ENCODE measurements at regions not wholly inside any gene's neighbourhood (a gene's known extent, or its start where the extent isn't known, plus 50 kb on each side); places are given as distances from the start of the nearest gene placed in this dataset.
"Not testable (repeated sequence)": the region's sequence is repeated elsewhere in the genome, so short reads cannot be mapped to it uniquely, and the experiment has no call there.

DNA sequence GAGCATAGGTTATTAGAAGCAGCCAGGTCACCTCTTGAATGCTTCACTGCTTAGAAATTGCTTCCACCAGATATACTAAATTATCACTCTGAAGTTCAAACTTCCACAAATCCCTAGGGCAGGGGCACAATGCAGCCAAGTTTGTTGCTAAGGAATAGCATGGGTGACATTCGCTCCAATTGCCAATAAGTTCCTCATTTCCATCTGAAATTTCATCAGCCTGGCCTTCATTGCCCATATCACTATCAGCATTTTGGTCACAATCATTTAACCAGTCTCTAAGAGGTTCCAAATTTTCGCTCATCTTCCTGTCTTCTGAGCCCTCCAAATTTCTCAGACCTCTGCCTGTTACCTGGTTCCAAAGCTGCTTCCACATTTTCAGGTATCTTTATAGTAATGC lies 356.1 kb downstream of the DAD1 start:
- DNase-seq: no peak

DNA sequence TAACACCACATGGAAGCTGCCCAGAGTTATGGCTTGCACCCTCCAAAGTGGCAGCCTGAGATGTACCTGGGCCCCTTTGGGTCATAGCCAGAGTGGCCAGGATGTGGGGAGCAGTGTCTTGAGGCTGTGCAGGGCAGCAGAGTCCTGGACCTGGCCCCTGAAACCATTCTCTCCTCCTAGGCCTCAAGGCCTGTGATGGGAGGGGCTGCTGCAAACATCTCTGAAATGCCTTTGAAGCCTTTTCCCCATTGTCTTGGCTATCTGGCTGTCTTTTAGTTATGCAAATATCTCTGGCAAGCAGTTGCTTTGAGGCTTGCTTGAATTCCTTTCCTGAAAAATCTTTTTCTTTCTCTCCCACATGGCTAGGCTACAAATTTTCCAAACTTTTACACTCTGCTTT lies 356.5 kb downstream of the DAD1 start:
- DNase-seq: no peak

DNA sequence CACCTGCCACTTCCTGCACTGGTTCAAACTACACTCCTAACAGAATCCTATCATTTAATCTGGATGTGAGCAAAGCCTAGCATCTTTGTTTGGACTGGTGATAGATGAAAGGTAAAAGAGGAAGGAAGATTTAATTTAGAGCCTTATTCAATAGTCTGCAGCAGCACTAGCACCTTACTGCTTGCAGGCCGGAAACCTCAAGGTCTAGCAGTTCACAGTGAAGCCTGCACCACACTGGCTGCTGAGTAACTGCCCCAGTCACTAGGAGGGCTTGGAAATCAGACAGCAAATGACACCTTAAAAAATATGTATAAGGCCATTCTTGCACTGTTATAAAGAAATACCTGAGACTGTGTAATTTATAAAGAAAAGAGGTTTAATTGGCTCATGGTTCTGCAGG lies 358.0 kb downstream of the DAD1 start:
- no peak for DNase-seq

DNA sequence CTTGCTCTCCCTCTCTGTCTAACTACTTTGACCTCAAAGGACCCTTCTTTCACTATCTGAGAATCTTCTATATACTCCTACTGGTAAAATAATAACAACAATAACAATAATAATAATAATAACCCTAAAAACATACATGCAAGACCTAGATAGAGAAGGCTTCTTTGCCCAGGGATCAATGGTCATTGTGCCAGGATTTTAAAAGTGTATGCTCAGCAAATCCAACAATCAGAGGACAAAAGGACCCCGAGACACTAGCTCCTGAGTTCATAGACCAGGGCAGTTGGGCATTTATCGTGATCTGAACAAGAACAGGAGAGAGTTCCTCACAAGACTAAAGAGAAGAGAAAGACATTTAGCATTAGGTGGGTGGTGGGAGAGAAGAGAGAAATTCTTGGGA lies 358.5 kb downstream of the DAD1 start:
- no peak for DNase-seq

DNA sequence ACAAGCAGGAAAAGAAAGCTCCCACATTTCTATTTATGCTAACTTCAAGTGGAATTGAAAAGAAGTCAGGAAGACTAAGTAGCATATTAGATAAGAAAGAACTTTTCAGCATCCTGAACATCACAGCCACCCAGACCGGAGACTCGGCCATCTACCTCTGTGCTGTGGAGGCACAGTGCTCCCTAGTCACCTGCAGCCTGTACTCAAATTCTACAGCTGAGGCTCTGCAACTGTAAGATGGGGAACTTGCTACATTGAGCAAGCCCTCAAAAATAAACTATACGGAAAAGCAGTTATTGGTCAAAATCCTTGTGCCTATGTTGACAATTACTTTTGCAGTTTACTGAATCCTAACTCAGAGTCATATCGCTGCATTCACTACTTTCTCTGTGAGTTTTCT lies 361.9 kb downstream of the DAD1 start:
- no peak for DNase-seq

DNA sequence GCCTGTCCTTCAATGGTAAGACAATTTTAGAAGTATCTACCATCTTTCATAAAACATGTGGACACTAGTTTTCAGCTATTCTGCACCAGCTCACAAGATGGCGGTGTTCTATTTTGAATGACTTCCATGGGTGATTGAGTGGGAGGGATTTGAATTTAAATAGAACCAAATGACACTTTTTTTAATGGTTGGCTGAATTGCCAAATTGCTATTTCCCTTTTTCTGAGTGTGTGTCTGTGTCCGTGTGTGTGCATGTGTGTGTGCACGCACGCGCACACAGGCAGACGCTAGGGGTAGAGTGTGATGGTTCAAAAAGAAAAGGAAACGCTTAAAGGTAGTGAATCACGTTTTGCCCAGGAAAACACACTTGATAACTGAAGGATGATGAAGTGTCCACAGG lies 362.6 kb downstream of the DAD1 start:
- no peak for DNase-seq

DNA sequence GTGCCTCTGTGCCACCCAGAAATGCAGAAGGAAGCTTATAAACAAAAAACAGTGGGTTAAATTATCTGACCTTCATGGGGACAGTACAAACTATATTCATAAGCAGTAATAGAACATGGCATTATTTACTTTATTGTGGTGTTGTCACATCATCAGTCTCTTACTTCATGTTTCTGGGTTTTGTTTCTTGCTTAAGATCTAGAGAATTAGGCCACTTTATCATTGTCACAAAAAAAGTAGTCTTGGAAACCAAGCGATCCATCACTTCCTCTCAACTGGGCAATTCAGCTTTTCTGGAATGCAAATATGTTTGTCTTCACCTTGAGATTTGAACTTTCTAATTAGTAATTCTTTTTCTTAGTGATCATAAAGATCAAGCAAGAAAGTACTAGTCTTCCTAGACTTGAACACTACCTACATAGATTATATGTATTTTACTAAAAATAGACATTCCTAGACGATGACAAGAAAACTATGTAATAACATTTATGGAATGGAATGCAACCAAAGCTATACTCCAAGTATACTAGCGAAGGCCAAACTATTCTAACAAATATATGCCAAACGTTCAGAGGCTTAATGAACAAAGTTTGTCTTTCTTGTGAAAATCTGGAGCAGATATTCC lies 363.4 kb downstream of the DAD1 start:
- no peak for DNase-seq

DNA sequence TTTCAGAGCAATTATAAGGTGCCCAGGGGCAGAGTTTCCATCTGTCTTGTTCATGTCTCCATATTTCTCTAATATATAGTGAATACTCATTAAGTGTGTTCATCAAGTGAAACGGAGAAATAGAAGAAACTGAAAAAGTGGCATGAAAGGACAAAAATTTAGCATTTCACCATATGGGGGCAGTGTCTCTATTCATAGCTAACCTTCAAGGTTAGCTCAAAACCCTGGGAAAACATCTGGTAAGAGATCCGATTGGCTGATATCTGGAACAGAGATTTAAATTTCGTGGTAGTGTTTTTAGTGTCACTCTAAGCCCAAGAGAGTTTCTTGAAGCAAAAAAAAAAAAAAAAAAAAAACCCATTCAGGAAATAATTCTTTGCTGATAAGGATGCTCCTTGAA lies 367.5 kb downstream of the DAD1 start:
- DNase-seq: no peak

DNA sequence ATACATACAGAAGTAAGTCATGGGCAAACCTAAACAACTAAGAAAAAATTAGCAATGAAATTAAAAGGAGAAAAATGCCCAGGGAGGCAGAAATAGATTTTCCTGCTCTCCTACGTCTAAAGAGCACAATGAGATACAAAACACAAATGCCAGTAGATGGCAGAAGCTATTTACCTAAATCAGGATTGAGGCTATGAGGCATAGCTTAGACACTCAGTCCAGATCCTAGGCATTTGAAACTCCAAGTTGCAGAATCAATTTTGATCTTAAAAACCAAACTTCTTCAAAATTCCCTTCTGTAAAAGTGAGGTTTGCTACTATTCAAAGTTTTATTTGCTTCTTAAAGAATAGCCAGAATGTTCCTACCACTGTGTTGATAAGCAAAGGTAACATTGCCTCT lies 368.6 kb downstream of the DAD1 start:
- DNase-seq: no peak

DNA sequence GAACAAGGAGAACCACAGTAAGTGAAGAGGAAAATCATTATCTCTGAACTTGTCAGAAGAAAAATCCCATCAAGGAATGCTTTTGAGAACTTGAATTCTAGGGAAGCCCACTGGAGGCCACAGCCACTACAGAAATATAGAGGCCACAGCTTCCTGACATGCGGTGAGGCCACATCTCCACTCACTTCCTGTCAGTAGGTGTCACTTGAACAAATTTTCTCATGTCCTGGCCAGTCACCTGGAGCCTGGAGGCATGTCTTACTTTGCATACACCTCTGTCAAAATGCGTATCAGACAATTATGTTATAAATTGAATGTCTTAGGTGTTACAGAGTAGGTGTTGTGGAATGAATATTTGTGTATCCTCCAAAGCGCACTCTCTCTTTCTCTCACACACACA lies 370.3 kb downstream of the DAD1 start:
- no peak for DNase-seq

DNA sequence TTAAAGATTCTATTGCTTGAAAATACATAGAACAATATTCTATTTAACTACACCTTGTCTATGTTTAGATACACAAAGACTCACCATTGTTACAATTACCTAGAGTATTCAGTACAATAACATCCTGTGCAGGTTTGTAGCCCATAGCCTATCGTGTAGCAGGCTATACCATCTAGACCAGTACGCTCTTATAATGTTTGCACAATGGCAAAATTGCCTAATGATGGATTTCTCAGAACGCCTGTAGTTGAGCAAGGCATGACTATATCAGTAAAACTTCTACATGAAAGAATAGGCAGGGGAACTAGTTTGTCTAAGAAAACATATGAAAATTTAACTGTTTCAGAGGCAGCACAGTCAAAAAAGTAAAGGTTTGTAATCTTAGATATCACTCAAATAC lies 375.9 kb downstream of the DAD1 start:
- no peak for DNase-seq

DNA sequence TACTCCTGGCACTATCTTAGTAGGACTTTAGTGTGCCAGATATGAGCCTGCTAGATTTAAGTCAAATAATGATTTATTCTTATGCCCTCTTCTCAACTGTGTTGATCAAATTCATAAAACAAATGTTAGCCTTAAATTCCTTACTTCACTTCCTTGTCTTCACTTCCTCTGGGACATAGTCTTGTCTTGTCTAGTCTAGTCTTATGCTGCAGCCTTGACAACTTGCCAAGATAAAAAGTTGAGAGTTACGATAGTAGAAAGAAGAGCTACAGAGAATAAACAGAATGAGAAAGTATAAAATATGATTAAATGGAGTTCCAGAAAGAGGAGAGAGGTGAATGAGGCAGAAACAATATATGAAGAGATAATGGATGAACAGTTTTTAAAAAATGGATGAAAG lies 378.1 kb downstream of the DAD1 start:
- no peak for DNase-seq

DNA sequence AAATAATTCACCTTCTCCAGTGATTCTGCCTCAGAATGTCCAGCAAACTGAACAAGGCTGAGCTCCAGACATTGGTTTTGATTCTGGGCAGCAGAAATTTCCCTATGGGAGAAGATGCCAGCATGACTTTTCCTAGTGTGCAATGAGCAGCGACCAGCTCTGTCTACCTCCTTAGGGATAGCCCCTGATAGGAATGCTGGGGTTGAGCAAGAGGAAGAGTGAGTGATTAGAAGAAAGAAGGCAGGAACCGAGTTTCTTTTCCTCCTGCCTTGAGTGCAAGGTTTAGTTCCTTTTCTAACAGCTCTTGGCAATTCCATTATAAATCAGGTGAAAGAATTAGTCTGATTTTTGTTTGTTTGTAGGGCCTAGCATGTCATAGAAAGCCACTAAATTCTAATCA lies 379.0 kb downstream of the DAD1 start:
- no peak for DNase-seq

DNA sequence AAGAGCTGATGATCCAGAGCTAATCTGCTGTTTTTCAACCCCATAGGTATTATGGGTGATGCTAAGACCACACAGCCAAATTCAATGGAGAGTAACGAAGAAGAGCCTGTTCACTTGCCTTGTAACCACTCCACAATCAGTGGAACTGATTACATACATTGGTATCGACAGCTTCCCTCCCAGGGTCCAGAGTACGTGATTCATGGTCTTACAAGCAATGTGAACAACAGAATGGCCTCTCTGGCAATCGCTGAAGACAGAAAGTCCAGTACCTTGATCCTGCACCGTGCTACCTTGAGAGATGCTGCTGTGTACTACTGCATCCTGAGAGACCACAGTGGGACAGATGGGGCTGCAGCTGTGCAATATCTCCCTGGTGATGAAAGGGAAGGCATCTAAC lies 386.0 kb downstream of the DAD1 start:
- no peak for DNase-seq

DNA sequence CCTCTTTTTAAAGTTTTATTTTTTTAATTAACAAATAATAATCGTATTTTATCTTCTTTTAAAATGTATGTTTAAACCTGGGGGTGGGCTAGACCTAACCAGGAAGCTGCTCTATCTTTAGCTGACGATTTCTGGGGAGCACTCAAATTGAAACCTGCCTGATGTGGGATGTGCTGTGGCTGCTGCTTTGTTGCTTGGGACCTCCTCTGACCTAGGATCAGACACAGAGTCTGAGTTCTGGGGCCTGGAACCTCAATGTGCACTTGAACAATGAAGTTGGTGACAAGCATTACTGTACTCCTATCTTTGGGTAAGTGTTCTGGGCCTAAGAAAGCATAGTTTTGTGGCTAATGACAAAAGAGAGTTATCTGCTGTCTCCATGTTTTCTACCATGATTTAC lies 386.7 kb downstream of the DAD1 start:
- DNase-seq: no peak

DNA sequence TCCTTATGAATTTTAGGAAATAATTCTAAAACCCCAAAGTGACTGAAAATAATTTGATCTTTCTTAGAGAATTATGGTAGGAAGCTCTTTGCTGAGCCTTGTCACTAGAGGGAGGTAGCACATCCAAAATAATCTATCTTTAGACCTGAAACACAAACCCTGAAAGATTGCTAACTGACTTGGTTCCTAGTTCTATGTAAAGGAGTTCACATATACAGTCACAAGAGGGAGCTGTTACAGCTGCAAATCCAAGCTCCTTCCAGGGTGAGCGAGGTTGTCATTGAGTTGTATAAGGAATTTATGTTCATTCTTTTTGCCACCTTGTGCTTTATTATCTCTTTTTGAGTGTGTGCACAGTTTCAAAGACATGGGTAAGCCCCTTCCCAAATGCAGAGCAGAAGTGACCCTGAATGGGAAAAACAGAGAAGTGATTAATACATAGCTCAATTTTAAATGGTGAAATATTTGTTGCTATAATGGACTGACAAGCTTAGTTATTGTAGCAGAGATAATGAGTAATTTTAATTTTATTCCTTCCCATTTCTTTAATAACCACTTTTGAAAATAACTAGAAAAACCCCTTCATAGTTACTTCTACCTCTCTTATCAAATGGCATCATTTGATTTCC lies 387.9 kb downstream of the DAD1 start:
- no peak for DNase-seq

DNA sequence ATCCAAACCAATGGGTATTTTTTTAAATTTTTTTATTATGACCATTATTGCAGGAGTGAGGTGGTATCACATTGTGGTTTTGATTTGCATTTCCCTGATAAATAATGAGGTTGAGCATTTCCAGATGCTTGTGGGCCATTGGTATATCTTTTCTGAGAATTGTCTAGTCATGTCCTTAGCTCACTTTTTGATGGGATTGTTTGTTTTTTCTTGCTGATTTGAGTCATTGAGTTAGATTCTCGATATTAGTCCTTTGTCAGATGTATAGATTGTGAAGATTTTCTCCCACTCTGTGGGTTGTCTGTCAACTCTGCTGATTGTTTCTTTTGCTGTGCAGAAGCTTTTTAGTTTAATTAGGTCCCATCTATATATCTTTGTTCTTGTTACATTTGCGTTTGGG lies 388.9 kb downstream of the DAD1 start:
- not testable (repeated sequence) for DNase-seq

DNA sequence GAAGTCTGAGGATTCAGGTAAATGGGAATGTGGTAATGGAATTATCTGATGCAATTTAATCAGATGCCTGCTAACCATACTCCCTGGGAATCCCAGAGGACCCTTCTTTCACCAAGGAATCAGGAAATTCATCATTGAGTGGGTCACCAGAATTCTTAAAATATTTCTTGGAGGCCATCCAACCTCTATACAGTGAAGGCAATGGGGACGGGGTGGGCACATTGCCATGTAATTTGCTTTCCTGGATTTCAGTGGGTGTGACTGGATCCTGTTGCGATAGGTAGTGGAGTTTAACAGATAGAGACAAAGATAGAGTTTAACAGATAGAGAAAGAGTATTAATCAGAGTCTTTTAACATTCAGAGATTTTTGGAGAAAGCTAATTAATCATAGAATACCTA lies 394.4 kb downstream of the DAD1 start:
- no peak for DNase-seq

DNA sequence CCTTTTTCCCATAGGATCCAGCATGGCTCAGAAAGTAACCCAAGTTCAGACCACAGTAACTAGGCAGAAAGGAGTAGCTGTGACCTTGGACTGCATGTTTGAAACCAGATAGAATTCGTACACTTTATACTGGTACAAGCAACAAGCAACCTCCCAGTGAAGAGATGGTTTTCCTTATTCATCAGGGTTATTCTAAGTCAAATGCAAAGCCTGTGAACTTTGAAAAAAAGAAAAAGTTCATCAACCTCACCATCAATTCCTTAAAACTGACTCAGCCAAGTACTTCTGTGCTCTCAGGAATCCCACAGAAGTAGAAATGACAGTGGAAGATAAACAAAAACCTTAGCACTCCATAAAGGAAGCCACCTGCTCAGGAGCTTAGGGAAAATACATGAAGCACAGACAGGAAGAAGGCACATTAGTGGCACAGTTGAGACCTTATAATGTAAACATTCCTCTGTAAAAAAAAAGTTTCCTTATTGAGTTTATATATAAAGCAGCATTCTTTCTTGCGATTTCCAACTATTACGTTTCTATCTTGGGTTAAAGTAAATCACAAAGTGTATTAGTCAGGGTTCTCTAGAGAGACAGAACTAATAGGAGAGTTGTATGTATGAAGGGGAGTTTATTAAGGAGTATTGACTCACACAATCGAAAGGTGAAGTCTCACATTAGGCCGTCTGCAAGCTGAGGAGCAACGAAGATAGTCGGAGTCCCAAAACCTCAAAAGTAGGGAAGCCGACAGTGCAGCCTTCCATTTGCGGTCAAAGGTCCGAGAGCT lies 398.4 kb downstream of the DAD1 start:
- no peak for DNase-seq

DNA sequence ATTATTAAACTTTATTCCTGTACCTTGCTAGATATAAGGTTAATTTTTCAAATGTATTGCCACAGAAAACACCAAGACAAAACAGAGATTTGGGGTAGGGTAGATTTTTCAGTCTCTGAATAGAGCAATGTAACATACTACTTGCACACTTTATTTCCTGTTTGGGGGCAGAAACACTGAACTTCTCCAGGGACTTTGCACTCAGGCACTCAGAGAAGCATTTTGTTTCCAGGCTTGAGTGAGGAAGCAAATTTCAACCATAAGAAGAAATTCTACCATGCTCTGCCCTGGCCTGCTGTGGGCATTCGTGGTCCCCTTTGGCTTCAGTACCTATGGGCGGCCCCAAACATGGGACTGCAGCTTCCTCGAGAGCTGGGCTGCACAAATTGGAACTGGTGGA lies 399.1 kb downstream of the DAD1 start:
- DNase-seq: no peak

DNA sequence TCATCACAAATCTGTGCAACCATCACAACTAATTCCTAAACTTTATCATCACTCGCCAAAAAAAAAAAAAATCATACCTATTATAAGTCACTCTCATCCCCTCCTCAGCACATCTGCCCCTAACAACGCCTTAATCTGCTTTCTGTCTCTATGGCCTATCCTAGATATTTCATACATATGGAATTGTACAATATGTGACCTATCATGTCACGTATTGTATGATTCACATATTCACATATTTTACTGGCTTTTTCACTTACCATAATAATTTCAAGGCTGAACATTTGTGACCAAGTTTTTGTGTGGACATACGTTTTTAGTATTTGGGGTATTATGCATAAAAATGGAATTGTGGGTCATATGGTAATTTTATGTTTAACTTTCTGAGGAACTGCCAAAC lies 400.7 kb downstream of the DAD1 start:
- no peak for DNase-seq

DNA sequence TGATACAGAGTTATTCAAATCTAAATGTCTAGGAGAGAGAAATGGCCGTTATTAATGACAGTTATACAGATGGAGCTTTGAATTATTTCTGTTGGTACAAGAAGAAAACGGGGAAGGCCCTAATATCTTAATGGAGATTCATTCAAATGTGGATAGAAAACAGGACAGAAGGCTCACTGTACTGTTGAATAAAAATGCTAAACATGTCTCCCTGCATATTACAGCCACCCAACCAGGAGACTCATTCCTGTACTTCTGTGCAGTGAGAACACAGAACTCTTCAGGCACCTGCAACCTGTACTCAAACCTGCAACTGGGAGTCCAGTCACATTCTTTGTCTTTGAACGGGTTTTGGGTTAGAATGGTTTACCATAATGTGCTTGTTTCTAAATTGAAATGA lies 403.2 kb downstream of the DAD1 start:
- no peak for DNase-seq

DNA sequence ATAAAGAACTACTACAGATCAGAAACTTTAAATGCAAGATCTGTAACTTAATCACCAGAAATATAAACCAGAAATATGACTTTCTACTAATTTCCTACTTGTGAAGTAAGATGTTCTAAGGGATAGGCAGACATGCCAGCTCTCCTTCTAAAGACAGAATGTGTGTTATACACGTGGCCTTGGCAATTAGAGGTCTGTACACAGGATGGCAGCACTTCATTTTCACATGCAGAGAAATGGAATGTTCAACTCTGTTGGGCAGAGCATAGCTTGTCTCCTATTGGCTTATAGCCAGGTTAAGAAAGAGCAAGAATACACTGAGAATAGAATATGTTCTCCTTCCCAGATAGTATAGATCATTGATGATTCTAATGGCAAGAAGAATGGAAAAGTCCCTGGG lies 403.8 kb downstream of the DAD1 start:
- no peak for DNase-seq

DNA sequence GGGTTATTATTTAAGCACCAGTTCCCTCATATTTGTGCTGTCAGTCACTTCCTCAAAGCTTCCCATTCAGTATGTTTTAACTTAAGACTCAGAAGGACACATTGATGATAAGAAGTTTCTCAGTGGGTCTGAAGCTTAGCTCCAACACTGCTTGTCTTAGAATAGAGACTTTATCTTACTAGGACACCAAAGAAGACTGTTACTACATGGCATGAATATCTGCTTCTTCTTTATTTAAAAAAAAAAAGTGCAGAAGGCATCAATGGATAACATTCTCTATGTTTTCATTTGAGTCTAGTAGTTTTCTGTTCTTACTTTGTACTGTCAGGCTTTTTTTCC lies 404.2 kb downstream of the DAD1 start:
- no peak for DNase-seq
